VCaP (cell line): ENCODE measurements at regions not wholly inside any gene's neighbourhood (a gene's known extent, or its start where the extent isn't known, plus 50 kb on each side); places are given as distances from the start of the nearest gene placed in this dataset.

ENCODE experiments used
- H3K27ac ChIP-seq: fragments of 450-650 bp; 2 replicates; pipeline ENCODE4 v1.5.1; 2017
- TF ChIP-seq, protein P1 (sequence below): fragments of 450-650 bp; conservative IDR thresholded peaks from 2 replicates; pipeline ENCODE4 v1.5.1; 2017; ENCODE audit warnings: mild to moderate bottlenecking, moderate library complexity

DNA sequence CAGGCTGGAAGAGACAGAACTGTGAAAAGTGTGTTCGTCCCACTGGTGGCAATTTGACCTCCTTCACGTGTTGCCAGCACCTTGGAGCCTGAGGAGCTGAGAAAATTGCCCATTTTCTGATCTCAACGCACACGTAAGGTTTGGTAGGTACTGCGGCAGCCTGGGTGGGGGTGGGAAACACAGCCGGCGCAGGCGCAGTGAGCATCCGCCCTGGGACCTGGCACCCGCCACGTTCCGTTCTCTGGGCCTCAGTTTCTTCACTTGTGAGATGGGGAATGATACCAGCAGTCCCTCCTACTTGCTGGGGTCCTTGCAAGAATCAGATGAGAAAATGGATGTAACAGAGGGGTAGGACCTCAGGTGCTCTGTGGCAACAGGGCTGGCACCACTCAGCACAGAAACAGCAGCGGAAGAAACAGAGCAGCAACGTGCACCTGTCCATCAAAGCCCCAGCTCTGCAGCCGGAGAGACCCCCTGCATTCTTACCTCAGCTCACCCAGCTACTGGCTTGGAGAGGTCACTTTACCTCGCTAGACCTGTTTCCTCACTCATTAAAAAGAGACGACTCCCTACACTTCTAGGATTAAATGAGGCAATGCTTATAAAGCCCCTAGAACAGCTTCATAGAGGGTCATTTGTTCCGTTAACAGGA lies 458.0 kb upstream of the ID2 start:
- H3K27ac ChIP-seq, result no peak overlapping the region
- TF ChIP-seq, protein P1, sequence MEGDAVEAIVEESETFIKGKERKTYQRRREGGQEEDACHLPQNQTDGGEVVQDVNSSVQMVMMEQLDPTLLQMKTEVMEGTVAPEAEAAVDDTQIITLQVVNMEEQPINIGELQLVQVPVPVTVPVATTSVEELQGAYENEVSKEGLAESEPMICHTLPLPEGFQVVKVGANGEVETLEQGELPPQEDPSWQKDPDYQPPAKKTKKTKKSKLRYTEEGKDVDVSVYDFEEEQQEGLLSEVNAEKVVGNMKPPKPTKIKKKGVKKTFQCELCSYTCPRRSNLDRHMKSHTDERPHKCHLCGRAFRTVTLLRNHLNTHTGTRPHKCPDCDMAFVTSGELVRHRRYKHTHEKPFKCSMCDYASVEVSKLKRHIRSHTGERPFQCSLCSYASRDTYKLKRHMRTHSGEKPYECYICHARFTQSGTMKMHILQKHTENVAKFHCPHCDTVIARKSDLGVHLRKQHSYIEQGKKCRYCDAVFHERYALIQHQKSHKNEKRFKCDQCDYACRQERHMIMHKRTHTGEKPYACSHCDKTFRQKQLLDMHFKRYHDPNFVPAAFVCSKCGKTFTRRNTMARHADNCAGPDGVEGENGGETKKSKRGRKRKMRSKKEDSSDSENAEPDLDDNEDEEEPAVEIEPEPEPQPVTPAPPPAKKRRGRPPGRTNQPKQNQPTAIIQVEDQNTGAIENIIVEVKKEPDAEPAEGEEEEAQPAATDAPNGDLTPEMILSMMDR, result no peak

DNA sequence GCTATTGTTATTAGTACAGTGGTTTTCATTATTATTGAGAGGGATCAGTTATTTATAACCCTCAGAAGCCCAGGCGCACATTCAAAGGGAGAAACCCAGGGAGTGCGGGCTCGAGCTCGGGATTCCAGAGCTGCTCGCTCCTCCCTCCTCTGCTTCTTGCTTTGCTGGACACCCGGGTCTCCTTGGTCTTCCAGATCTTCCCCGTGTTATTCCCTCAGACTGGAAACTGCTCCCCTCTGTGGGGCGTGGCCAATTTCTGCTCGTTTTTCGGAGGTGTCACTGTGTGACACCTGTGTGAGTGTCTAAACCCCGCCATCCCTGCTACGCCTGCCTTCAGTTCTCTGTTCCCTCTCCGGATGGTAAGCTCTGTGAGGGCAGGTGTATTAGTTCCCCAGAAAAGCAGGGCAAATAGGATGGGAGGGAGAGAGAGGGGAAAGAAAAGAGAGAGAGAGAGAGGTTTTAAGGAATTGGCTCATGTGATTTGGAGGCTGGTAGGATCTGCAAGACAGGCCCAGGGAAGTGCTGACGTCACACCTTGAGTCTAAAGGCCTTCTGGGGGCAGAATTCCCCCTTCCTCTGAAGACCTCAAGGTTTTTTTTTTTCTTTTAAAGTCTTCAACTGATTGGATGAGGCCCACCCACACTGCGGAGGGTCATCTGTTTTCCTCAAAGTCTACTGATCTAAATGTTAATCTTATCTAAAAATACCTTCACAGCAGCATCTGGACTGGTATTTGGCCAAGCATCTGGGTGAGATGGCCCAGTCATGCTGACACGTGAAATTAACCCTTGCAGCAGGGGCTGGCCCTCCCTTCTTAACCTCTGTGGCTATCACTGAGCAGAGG lies 457.3 kb upstream of the ID2 start:
- H3K27ac ChIP-seq, result peak overlapping the region; percentile 26; the same call in 1 of the 2 replicates
- TF ChIP-seq, protein P1, result no peak

DNA sequence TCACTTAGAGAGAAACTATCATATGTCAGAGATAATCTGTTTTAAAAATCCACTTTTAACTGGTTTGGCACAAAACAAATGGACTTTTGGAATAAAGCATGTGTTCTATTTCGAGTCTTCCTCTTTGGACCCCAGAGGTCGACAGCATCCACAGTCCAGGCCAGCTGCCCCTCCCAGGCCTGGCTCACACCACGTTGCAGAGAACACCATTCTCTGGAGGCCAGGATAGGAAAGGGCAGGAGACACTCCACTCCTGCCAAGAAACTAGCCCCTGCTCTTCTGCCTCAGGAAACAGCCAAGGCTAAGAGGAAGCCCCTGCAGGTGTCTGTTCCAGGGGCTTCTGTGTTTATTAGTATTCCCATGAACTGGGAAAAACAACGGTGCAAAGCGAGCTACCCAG lies 456.6 kb upstream of the ID2 start:
- TF ChIP-seq, protein P1, result no peak
- H3K27ac ChIP-seq, result peak overlapping the region; percentile 26; the same call in 1 of the 2 replicates

DNA sequence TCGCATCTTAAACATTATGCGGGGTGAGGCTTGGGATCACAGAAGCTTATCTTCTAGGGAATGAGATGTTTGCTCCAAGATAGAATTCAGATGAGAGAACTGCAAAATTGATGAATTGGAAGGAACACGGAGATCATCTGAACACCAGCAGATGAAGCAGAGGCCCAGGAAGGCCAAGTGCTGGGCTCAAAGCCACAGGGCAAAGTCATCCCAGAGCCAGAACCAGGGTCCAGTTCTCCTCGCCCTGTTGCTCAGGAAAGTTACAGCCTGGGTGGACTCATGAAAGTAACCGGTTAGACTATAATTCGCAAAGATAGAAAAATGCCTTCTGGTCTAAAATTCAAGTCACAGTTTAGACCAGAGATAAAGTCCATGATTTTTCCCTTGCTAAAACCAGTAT lies 456.1 kb upstream of the ID2 start:
- TF ChIP-seq, protein P1, result no peak
- no peak overlapping the region for H3K27ac ChIP-seq

DNA sequence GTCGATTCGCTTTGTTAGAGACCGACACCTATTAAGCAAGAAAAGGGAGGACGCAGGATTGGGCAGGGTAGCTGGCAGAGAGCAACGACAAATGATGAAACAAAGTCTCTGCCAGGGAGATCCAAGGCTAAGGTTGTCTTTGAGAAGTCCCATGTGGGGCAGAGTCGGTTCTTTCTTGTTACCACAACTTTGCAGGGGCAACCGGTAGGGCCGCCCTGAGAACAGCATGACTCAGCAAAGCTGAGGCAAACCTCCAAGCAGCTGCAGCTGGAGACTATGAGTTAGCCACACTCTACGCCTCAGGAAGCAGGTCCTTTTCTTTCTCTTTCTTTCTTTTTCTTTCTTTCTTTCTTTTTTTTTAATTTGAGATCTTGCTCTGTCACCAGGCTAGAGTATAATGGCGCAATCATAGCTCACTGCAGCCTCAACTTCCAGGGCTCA lies 452.3 kb upstream of the ID2 start:
- no peak overlapping the region for H3K27ac ChIP-seq
- TF ChIP-seq, protein P1, result no peak

DNA sequence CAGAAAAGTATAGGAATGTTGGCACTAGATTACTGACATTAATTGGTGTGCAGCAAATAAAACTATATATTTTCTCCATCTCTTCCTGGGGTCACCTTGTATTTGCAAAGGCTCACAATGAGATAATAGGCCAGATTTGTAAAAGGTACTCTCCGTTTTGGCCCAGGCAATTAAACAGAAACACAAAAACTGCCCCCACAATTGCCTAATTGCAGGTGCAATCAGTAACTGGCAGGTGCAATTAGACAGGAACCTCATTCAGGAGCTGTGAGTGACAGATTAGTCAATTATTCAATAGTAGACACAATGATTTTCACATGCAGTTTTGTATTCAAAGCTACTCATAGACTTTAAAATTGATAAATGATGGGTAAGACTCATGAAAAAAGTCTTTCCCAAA lies 451.4 kb upstream of the ID2 start:
- H3K27ac ChIP-seq, result no peak overlapping the region
- TF ChIP-seq, protein P1, result no peak

DNA sequence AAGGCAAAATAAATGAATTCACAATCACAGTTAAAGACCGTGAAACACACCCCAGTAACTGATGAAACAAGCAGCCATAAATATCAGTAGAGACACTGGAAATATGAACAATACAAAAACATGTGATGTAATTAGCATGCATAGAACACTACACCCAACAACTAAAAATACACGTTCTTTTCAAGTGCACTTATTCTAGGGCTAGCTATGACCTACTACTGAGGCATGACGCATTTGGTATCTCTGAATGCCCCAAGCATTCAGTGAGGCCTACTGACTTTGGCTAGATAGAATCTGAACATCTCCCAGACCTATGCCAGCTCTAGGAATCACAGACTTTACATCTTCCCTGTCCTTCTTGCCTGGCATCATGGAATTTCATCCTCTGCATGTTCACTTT lies 450.0 kb upstream of the ID2 start:
- TF ChIP-seq, protein P1, result no peak
- H3K27ac ChIP-seq, result no peak overlapping the region
